Ascending aorta (tissue), 2 donors: ENCODE measurements at regions not wholly inside any gene's neighbourhood (a gene's known extent, or its start where the extent isn't known, plus 50 kb on each side); places are given as distances from the start of the nearest gene placed in this dataset.

ENCODE experiments used
- DNase-seq, 2 donors: peaks; one replicate each; pipeline ENCODE4 v3.0.0-alpha.2; 2019; ENCODE audit warnings: low spot score in 2 of 2
- H3K27ac ChIP-seq, 2 donors: fragments of 200-600 bp; sonication (generic); one replicate each; pipeline ENCODE4 v1.5.1; 2016 to 2017; ENCODE audit warnings: mild to moderate bottlenecking in 1 of 2
- H3K27me3 ChIP-seq: fragments of 200-600 bp; sonication (generic); one replicate; pipeline ENCODE4 v1.5.1; 2017
- H3K36me3 ChIP-seq, 2 donors: fragments of 200-600 bp; sonication (generic); one replicate each; pipeline ENCODE4 v1.5.1; 2016
- H3K4me1 ChIP-seq, 2 donors: fragments of 200-600 bp; sonication (generic); one replicate each; pipeline ENCODE4 v1.5.1; 2016 to 2017; ENCODE audit warnings: mild to moderate bottlenecking in 1 of 2
- H3K4me3 ChIP-seq, 2 donors: fragments of 200-600 bp; sonication (generic); one replicate each; pipeline ENCODE4 v1.5.1; 2016 to 2017; ENCODE audit warnings: mild to moderate bottlenecking in 1 of 2
- H3K9me3 ChIP-seq, 2 donors: fragments of 200-600 bp; sonication (generic); one replicate each; pipeline ENCODE4 v1.5.1; 2016
- intact Hi-C: fragments of 100-400 bp; cut with DNase I; formaldehyde crosslinking; loops from one replicate; pipeline ENCODE4 v1.15.1; 2023
- TF ChIP-seq, protein P1 (sequence below), 3 experiments: fragments of 200-600 bp in 2 of 3; fragments of 450-650 bp in 1 of 3; sonication (generic) in 2 of 3; IDR thresholded peaks; one replicate each; pipeline ENCODE4 v1.5.1; 2016 to 2019; ENCODE audit warnings: antibody characterized with exemption in 3 of 3, mild to moderate bottlenecking in 1 of 3, moderate library complexity in 1 of 3

DNA sequence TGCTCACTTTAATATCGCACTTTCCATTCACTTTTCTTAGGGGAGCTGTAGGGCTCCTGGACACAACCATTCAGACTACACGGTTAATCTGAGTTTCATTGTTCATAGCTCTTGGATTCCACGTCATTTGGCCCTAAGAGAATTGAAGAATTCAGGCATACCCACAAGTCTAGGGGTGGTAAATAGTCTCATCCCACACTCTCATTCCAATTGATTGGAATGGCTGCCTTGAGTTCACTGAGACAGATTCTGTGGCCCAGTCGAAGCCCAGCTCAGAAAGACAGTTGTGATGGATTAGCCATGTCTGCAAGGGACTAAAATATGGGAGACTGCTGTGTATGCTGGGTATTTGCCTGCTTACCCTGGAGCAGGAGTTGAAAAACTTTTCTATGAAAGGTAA, 124.6 kb downstream of the TFCP2L1 start:
- intact Hi-C loops: no loop called here
- H3K4me1 ChIP-seq: no peaks in the 10 kb centered on the region
- no peak overlapping the region for H3K27ac ChIP-seq
- no peaks in the 10 kb centered on the region for H3K27me3 ChIP-seq
- no peak for DNase-seq
- H3K9me3 ChIP-seq: peaks cover 0 to 8% of the 10 kb centered on the region in 2 donors
- TF ChIP-seq, protein P1, sequence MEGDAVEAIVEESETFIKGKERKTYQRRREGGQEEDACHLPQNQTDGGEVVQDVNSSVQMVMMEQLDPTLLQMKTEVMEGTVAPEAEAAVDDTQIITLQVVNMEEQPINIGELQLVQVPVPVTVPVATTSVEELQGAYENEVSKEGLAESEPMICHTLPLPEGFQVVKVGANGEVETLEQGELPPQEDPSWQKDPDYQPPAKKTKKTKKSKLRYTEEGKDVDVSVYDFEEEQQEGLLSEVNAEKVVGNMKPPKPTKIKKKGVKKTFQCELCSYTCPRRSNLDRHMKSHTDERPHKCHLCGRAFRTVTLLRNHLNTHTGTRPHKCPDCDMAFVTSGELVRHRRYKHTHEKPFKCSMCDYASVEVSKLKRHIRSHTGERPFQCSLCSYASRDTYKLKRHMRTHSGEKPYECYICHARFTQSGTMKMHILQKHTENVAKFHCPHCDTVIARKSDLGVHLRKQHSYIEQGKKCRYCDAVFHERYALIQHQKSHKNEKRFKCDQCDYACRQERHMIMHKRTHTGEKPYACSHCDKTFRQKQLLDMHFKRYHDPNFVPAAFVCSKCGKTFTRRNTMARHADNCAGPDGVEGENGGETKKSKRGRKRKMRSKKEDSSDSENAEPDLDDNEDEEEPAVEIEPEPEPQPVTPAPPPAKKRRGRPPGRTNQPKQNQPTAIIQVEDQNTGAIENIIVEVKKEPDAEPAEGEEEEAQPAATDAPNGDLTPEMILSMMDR (IDR thresholded peaks at IDR 0.05): no peak
- no peaks in the 10 kb centered on the region for H3K36me3 ChIP-seq
- H3K4me3 ChIP-seq: no peak overlapping the region

DNA sequence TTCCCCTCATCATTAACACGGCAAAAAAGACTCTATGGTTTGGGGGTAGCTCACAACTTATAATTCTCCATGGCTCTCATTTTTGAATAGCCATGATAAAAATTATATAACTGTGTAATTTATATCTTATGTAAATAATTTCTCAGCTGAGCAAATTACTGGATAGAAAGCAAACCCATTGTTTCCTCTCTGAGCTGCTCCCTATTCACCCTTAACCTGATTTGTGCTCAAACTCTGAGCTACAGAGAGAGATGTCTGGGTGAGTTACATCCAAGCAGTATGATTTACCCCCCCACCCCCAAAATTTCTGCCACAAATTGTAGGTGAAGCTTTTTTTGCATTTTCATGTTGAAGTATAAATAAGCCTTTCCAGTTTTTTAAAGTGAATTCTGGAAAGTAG, 123.7 kb downstream of the TFCP2L1 start:
- DNase-seq: no peak
- no peaks in the 10 kb centered on the region for H3K4me1 ChIP-seq
- H3K4me3 ChIP-seq: no peak overlapping the region
- no peaks in the 10 kb centered on the region for H3K27me3 ChIP-seq
- H3K36me3 ChIP-seq: no peaks in the 10 kb centered on the region
- TF ChIP-seq, protein P1 (IDR thresholded peaks at IDR 0.05): no peak
- no peak overlapping the region for H3K27ac ChIP-seq
- intact Hi-C loops: no loop called here
- H3K9me3 ChIP-seq: peaks cover 0 to 8% of the 10 kb centered on the region in 2 donors

DNA sequence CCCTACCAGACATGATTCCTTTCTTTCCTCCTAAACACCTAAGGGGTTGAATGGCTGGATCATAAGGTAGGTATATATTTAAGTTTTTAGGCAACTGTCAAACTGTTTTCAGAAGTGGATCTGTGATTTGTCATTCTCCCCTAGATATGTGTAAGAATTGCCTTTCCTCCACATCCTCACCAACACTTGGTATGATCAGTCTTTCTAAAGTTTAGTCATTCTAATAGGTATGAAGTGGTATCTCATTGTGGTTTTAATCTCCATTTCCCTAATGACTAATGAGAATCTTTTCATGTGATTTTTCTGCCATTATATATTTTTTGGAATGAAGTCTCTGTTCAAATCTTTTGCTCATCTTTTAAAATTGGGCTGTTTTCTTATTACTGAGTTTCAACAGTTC, 122.1 kb downstream of the TFCP2L1 start:
- Histone ChIP-seq H3K27ac (no peak overlapping the region), H3K27me3 (no peaks in the 10 kb centered on the region), H3K36me3 (no peaks in the 10 kb centered on the region), H3K4me1 (no peaks in the 10 kb centered on the region), H3K4me3 (no peak overlapping the region), H3K9me3 (peaks cover 0 to 7% of the 10 kb centered on the region in 2 donors)
- intact Hi-C loops: no loop called here
- DNase-seq: no peak
- TF ChIP-seq, protein P1 (IDR thresholded peaks at IDR 0.05): no peak

DNA sequence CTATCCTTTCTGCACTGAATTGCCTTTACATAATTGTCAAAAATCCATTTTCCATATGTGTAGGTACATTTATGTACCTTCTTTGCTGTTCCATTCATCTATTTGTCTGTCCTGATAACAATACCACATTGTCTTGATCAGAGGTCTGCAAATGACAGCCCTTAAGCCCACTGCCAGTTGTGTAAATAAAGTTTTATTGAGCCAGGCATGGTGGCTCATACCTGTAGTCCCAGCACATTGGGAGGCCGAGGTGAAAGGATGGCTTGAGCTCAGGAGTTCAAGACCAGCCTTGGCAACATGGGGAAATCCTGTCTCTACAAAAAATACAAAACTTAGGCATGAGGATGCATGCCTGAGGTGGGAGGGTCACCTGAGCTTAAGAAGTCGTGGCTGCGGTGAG, 121.0 kb downstream of the TFCP2L1 start:
- DNase-seq: no peak
- Histone ChIP-seq H3K27ac (no peak overlapping the region), H3K9me3 (peaks cover 0 to 5% of the 10 kb centered on the region in 2 donors), H3K4me1 (no peaks in the 10 kb centered on the region), H3K4me3 (no peak overlapping the region), H3K36me3 (no peaks in the 10 kb centered on the region), H3K27me3 (no peaks in the 10 kb centered on the region)
- TF ChIP-seq, protein P1 (IDR thresholded peaks at IDR 0.05): no peak
- intact Hi-C loops: no loop called here

DNA sequence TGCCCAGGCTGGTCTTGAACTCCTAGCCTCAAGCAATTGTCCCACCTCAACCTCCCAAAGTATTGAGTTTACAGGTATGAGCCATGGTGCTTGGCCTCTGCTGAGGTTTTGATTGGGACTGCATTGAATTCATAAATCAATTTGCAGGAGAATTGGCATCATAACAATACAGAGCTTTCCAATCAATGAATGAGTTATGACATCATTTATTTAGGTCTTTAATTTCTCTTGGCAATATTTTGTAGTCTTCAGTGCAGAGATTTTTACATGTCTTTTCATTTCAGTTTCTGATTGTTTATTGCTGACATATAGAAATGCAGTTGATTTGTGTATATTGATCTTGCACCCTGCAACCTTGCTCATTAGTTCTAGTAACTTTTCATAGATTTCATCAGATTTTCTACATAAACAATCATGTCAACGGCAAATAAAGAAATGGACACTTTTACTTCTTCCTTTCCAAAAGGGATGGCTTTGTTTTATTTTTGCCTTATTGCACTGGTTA, 119.9 kb downstream of the TFCP2L1 start:
- Histone ChIP-seq H3K27ac (no peak overlapping the region), H3K4me1 (no peaks in the 10 kb centered on the region), H3K36me3 (no peaks in the 10 kb centered on the region), H3K4me3 (no peak overlapping the region), H3K27me3 (no peaks in the 10 kb centered on the region), H3K9me3 (peaks cover 0 to 5% of the 10 kb centered on the region in 2 donors)
- TF ChIP-seq, protein P1 (IDR thresholded peaks at IDR 0.05): no peak
- intact Hi-C loops: no loop called here
- DNase-seq: no peak
